GM18505 (cell line): ENCODE measurements at regions not wholly inside any gene's neighbourhood (a gene's known extent, or its start where the extent isn't known, plus 50 kb on each side); places are given as distances from the start of the nearest gene placed in this dataset.

ENCODE experiments used
- ATAC-seq: cut with Tn5 transposase; IDR thresholded peaks from one replicate; pipeline ENCODE4 v1.9.1; 2021; ENCODE audit not compliant: unreplicated experiment
- POLR2A ChIP-seq: IDR thresholded peaks from 4 replicates; pipeline ENCODE4 v1.6.1; 2011; ENCODE audit warnings: borderline replicate concordance; ENCODE audit not compliant: insufficient read depth, insufficient read length; ENCODE audit errors: extremely low read depth

DNA sequence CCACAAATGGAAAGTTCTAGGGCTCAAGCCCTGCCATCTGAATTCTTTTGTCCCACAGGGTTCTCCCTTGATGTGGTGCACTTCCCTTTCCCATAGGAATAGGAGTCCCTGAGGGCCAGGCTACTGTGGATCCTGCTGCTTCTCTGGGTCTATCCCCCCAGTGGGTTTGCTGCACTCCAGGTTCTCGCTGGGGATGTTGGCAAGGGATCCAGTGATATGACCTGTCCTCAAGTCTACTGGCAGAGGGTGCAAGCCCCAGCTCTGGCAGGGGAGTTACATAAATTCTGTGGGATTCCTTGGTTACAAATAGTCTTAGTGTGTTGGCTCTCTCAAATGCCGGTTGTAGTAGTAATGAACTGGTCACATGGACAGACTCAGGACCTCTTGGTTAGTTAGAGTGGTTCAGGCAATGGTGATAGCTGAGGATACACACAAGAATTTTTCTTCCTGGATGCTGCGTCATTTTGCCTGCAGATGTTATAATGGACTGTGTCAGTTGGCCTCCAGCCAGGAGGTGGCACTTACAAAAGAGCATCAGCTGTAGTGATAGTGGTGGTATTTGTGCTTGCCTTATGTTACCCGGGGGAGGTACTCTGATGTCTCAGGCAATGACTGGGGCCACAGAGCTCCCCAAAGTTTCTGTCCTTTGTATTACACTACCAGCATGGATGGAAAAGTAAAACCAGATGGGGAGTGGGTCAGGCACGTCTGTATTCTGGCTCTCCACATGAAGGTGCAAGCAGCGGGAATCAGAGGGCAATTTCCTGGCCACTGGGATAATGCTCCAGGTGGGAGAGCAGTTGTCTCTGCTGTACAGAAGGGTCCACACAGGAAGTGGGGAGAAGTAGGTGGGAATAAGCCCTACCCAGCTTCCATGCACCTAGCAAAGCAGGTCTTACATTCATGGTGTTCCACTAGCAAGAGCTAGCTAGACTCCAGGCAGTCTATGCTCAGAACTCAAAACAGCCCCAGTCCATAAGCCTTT, 267.9 kb downstream of the SOX11 start:
- ATAC-seq: no peak
- TF ChIP-seq POLR2A: no peak

- no peak for ATAC-seq
- TF ChIP-seq POLR2A: no peak
These were observed 275.3 kb downstream of the SOX11 start for GRCh38 chr2:5967506-5967905.

DNA sequence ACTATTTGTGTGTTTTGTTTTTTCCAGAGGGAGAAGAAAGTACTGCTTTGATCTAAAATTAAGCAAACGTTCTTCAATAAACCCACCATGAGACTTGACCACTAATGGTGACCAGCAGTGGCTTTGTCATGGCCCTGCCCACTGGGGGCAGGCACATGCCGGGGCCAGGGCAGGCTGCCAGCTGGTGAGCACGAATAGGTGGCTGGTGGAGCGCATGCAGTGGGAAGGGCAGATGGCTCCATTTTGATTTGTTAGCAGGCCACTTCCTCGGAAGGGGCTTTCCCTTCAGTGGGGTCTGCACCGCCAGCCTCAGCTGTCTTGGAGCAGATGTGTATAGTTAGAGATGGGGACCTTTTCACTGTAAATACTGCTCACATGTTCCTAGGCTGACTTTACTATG, 277.1 kb downstream of the SOX11 start:
- ATAC-seq: no peak
- no peak for TF ChIP-seq POLR2A

DNA sequence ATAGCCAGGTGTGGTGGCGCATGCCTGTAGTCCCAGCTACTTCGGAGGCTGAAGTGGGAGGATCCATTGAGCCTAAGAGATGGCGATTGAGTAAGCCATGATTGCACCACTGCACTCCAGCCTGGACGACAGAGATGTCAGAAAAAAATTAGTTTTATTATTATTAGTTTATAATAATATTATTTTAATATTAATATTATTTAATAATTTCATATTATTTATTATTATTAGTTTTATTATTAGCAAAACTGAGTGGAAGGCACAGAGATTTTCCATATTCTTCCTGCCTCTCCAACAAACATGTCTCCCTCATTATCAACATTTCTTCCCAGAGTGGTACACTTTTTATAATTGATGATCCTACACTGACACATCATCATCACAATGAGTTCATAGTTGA, 278.2 kb downstream of the SOX11 start:
- TF ChIP-seq POLR2A: no peak
- no peak for ATAC-seq

DNA sequence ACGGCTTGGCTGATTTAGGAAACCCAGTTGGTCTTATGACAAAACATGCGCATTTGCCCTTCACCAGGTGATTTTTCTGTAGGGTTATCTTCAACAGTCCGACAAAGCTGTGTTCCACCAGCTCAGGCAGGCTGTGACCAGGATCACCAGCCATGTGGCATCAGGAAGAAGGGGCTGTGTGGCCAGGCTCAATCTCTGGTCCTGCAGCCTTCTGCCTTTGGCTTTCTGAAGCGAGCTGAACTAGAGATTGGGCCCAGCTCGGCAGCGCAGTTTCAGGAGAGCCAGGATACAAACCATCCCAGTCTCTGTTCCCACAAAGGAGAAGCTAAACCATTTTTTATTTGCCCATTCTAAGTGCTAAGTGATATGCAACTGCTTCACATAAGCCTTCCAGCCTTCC, 282.3 kb downstream of the SOX11 start:
- ATAC-seq: no peak
- TF ChIP-seq POLR2A: no peak

DNA sequence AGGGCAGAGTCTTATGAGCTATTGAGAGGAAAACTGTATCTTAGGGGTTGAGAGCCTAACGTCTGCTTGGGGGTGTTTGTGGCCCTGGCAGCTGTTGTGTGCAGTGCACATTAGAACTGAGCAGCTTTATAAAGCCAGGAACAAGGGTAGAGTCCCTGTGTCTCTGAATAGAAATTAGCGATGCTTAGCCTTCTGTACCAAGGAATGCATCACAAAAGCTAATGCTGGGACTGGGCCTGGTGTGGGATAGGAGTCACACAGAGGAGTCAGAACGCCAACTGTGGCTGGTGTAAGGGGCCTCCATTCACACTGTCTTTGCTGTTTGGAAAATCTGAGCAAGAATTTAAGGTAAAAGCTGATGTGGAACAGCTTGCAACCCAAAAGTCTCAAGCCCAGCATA, 283.2 kb downstream of the SOX11 start:
- no peak for TF ChIP-seq POLR2A
- no peak for ATAC-seq

- TF ChIP-seq POLR2A: no peak
- ATAC-seq: no peak
These were observed 284.4 kb downstream of the SOX11 start for GRCh38 chr2:5976531-5977065.

- ATAC-seq: no peak
These were observed 285.3 kb downstream of the SOX11 start for GRCh38 chr2:5977477-5977876.

DNA sequence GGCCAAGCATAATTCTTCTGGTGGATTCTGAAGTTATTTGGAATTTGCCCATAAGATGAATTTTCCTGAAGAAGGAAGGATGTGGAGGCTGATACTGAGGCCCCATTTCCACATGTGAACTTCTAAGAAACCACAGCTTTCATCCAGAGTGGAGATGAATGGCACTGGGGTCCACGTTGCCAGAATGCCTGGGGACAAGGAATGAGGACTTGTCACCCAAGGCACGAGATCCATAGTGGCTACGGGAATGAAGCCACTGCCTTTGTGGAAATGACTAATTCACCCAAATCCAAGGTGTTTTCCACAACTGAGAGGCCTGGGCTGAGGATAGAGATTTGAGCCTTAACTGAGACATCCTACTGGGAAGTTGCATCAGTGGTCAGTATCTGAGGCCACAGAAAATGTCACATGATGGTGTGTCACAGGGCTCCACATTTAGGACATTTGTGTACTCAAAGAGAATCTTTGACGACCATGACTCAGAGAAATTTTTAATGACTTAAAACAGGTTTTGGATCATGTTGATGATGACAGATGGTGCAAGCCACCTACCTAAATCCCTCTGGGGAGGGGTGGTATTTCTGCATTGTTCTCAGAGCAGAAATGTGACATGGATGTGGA, 286.1 kb downstream of the SOX11 start:
- no peak for TF ChIP-seq POLR2A
- ATAC-seq: no peak

More at GRCh38 chr2:5977477-5977876, 285.3 kb downstream of the SOX11 start:
- no peak for TF ChIP-seq POLR2A

DNA sequence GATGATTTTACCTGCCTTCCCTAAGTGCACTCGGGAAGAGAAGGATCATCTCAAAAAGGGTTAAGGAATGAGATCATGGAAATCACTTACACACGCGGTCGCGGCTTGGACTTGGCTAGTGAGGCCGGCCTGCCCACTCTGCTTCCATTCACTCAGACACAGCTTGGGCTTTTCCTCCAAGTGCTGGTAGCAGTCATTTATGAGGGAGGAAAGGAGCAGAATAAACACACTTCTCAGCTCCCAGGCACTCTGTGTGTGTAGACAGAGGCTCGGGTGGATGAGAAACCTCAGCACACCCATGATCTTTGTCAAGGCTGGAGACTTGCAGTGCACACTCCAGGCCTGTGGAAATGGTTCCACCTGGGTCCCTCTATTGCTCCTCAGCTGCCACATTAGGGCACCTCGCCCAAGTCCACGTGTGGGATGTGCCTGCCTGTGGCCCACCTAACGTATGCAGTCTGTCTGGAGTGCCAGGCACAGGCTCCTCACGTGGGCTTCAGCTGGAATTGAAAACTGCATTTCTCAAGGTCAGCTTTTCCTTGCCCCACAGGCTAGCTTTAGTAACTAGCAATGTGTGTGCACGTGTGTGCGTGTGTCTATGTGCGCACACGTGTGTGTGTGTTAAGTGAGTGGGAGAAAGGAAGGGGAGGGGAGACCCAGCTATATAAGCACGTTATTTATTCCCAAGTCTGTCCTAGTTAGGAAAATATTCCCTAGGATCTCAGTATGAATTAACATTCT, 288.4 kb downstream of the SOX11 start:
- no peak for TF ChIP-seq POLR2A
- ATAC-seq: no peak

- no peak for ATAC-seq
- TF ChIP-seq POLR2A: no peak
These were observed 290.2 kb downstream of the SOX11 start for GRCh38 chr2:5982193-5982902.

- no peak for TF ChIP-seq POLR2A
- ATAC-seq: no peak
These were observed 290.7 kb downstream of the SOX11 start for GRCh38 chr2:5982903-5983265.
